LNCAP (cell line): ENCODE measurements at regions not wholly inside any gene's neighbourhood (a gene's known extent, or its start where the extent isn't known, plus 50 kb on each side); places are given as distances from the start of the nearest gene placed in this dataset.

Experiments used
- CTCF ChIP-seq: fragments of 450-650 bp; IDR thresholded peaks from 2 replicates; pipeline ENCODE4 v1.5.1; 2017; ENCODE audit warnings: mild to moderate bottlenecking

- no peak for TF ChIP-seq CTCF
These were observed 200.6 kb upstream of the SFRP2 start for GRCh38 chr4:153989505-153989904.

GRCh38 chr4:153988492-153989363 lies 199.8 kb upstream of the SFRP2 start:
- no peak for TF ChIP-seq CTCF

- TF ChIP-seq CTCF, result no peak
These were observed 198.4 kb upstream of the SFRP2 start for GRCh38 chr4:153987291-153987690.

GRCh38 chr4:153976954-153977353 lies 188.1 kb upstream of the SFRP2 start:
- no peak for TF ChIP-seq CTCF

GRCh38 chr4:153974452-153974851 lies 185.6 kb upstream of the SFRP2 start:
- TF ChIP-seq CTCF, result no peak

- no peak for TF ChIP-seq CTCF
These were observed 185.1 kb upstream of the SFRP2 start for GRCh38 chr4:153973942-153974341.

- TF ChIP-seq CTCF, result no peak
These were observed 183.0 kb upstream of the SFRP2 start for GRCh38 chr4:153971899-153972298.

- no peak for TF ChIP-seq CTCF
These were observed 181.3 kb upstream of the SFRP2 start for GRCh38 chr4:153970169-153970568.
